ENCODE measurements at regions not wholly inside any gene's neighbourhood (a gene's known extent, or its start where the extent isn't known, plus 50 kb on each side); places are given as distances from the start of the nearest gene placed in this dataset.
A peak's percentile ranks its signal among the peaks of the same experiment; 100 is the strongest.

DNA sequence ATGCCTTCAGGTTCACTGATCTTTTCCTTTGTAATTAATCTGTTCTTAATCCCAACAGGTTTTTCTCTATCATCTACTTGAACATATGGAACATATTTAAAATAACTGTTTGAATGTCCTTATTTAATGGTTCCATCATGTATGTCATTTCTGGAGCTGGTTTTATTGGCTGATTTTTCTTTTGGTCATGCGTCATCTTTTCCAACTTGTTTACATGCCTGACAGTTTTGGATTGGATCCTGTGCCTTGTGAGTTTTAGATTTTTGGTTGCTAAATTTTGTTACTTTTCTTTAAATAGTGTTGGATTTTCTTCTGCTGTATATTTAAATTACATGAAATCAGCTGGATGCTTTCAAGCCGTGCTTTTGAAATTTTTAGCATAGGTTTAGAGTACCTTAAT, 237.3 kb upstream of the DAAM1 start:
- Histone ChIP-seq H3K27ac (no peak overlapping the region), H3K9me3 (peaks cover 0 to 4% (median 0%) of the 10 kb centered on the region in 8 donors), H3K27me3 (replicated peaks in 1 of 7) (no peaks in the 10 kb centered on the region), H3K4me1 (no peaks in the 10 kb centered on the region), H3K36me3 (no peaks in the 10 kb centered on the region), H3K4me3 (no peak overlapping the region)
- no peak for DNase-seq
- TF ChIP-seq, protein P1, sequence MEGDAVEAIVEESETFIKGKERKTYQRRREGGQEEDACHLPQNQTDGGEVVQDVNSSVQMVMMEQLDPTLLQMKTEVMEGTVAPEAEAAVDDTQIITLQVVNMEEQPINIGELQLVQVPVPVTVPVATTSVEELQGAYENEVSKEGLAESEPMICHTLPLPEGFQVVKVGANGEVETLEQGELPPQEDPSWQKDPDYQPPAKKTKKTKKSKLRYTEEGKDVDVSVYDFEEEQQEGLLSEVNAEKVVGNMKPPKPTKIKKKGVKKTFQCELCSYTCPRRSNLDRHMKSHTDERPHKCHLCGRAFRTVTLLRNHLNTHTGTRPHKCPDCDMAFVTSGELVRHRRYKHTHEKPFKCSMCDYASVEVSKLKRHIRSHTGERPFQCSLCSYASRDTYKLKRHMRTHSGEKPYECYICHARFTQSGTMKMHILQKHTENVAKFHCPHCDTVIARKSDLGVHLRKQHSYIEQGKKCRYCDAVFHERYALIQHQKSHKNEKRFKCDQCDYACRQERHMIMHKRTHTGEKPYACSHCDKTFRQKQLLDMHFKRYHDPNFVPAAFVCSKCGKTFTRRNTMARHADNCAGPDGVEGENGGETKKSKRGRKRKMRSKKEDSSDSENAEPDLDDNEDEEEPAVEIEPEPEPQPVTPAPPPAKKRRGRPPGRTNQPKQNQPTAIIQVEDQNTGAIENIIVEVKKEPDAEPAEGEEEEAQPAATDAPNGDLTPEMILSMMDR (IDR thresholded peaks at IDR 0.05 in 8 of 11, conservative IDR thresholded peaks at IDR 0.05 in 3 of 11): no peak
- TF ChIP-seq POLR2AphosphoS5 (IDR thresholded peaks at IDR 0.05) (no peak), POLR2A (IDR thresholded peaks at IDR 0.05) (no peak)
- intact Hi-C loops (cut with DNase I; ENCODE audit: low total_unique reads): no loop called here
- WGBS, 5 donors: 90 to 97% (median 92%) methylated on average over 2 of the region's 2 CpGs

DNA sequence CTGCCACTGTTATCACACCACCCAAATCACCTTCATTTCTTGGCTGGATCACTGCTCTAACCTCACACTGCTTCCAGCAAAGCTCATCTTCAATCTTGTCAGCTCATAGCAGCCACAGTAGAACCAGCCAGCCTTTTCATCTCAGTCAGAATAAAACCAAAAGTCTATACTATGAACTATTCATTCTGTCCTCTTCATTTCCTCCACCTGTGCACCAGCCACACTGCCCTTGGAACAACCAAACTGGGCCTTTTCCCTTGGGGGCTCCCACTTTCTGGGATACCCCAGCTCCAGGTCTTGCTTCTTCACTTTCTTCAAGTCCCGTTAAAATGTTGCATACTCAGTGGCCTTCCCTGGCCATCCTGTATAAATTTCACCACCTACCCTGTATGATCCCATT, 234.4 kb upstream of the DAAM1 start:
- Histone ChIP-seq H3K27me3 (replicated peaks in 1 of 7) (no peaks in the 10 kb centered on the region), H3K4me1 (no peaks in the 10 kb centered on the region), H3K36me3 (no peaks in the 10 kb centered on the region), H3K27ac (no peak overlapping the region), H3K9me3 (peaks cover 0 to 4% (median 0%) of the 10 kb centered on the region in 8 donors), H3K4me3 (no peak overlapping the region)
- WGBS, 5 donors: 79 to 93% (median 88%) methylated on average over 1 of the region's 1 CpG
- TF ChIP-seq POLR2A (IDR thresholded peaks at IDR 0.05): no peak
- DNase-seq: no peak
- intact Hi-C loops (cut with DNase I; ENCODE audit: low total_unique reads): no loop called here

DNA sequence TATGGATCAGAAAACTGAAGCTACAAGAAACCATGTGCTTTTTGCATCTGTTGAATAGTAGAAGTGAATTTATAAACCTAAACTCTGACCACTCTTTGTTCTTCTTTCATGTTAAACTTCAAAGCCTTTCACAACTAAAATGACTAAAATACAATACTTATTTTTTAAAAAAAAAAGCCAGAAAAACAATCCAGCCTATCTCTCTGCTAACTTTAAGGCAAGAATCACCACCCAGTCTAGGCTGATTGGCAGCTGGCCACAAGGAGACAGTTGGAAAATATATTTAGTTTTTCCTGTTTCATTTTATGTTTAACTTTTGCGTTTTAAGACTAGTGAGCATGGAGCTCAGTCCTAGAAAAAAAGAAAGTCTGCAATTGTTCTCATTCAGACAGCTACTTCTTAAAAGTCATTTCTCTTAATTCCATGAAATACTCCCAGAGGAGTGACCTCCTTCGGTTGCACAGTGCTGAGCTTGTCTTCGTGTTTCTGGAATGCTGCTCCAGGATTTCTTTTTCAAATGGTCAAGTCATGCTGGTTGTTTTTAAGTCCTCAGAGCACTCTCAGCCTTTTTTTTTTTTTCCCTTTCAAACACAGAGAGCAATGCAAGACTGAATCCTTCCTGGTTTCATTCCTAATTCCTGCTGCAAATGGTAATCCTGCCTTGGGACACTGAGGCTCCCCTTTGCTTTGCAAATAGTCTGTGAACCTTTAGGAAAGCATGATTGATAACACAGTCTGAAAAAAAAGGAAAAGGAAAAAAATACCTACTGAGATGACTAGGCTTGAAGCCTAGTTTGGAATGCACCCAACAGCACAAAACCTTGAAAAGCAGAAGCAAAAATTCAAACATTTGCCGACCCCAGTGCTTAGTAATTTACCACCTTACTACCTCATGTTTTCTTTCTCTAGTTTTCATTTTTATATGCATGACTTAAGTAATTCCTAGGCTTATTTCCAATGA, 233.3 kb upstream of the DAAM1 start:
- TF ChIP-seq, protein P1 (IDR thresholded peaks at IDR 0.05 in 8 of 11, conservative IDR thresholded peaks at IDR 0.05 in 3 of 11): no peak
- no peak for TF ChIP-seq POLR2A (IDR thresholded peaks at IDR 0.05)
- TF ChIP-seq POLR2AphosphoS5 (IDR thresholded peaks at IDR 0.05): no peak
- Histone ChIP-seq H3K4me1 (no peaks in the 10 kb centered on the region), H3K9me3 (peaks cover 0 to 4% (median 0%) of the 10 kb centered on the region in 8 donors), H3K27ac (peak overlapping the region in 2 of 8 donors; percentile 30 to 51), H3K27me3 (replicated peaks in 1 of 7) (no peaks in the 10 kb centered on the region), H3K4me3 (no peak overlapping the region), H3K36me3 (no peaks in the 10 kb centered on the region)
- WGBS, 5 donors: 1 to 5% (median 4%) methylated on average over 4 of the region's 4 CpGs
- DNase-seq: no peak
- intact Hi-C loops (cut with DNase I; ENCODE audit: low total_unique reads): no loop called here

DNA sequence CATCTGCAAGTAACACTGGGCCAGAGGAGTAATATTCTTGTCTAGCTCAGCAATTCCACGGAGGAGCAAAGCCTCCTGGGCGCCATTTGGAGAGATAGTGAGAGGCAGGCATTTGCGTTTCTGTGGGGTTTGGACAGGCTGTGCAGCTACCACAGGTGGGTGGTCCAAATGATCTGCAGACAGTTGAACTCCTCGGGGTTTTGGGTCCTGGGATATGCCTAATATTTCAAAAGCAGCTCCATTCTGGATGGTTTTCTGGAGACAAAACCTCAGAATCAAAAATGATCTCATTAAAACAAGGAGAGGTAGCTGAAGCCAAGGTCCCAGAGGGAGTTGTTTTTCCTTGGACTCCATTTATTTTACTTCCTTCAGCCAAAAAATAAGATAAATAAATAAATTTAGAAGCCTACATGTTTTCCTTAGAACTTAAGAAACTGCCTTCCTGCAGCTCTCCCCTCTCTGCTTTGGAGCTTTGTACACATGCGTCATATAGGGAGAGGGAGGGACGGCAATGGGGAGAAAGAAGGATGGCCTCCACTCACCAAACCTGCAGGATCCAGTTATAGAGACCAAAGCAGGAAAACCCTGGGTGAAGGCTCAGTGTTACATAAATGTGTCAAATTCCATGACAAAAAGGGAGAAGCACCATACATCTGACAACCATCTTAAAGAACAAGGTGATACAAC, 227.3 kb upstream of the DAAM1 start:
- DNase-seq: no peak
- no peaks in the 10 kb centered on the region for H3K4me1 ChIP-seq
- H3K27ac ChIP-seq: no peak overlapping the region
- H3K27me3 ChIP-seq (replicated peaks in 1 of 7): no peaks in the 10 kb centered on the region
- no peaks in the 10 kb centered on the region for H3K9me3 ChIP-seq
- no peak for TF ChIP-seq POLR2AphosphoS5 (IDR thresholded peaks at IDR 0.05)
- TF ChIP-seq, protein P1 (IDR thresholded peaks at IDR 0.05 in 8 of 11, conservative IDR thresholded peaks at IDR 0.05 in 3 of 11): no peak
- TF ChIP-seq POLR2A (IDR thresholded peaks at IDR 0.05): no peak
- no peaks in the 10 kb centered on the region for H3K36me3 ChIP-seq
- H3K4me3 ChIP-seq: no peak overlapping the region
- intact Hi-C loops (cut with DNase I; ENCODE audit: low total_unique reads): no loop called here
- WGBS, 5 donors: 81 to 95% (median 92%) methylated on average over 6 of the region's 6 CpGs
